Common myeloid progenitor, CD34-positive (primary cell): ENCODE measurements at regions not wholly inside any gene's neighbourhood (a gene's known extent, or its start where the extent isn't known, plus 50 kb on each side); places are given as distances from the start of the nearest gene placed in this dataset.
"Not testable (repeated sequence)": the region's sequence is repeated elsewhere in the genome, so short reads cannot be mapped to it uniquely, and the experiment has no call there.

ENCODE experiments used
- CTCF ChIA-PET: fragments of 350-600 bp; sonication (Branson Sonifier 250); formaldehyde crosslinking; loops from one replicate; lab custom pipeline; 2021; ENCODE audit warnings: antibody characterized with exemption; lab: Charles Lee
- POLR2A ChIA-PET: fragments of 350-600 bp; sonication (Branson Sonifier 250); formaldehyde crosslinking; loops from one replicate; lab custom pipeline; 2021; ENCODE audit warnings: antibody characterized with exemption; lab: Charles Lee
- DNase-seq, 3 donors: peaks; one replicate each; pipeline versions ENCODE4 v3.0.0 to v3.0.0-alpha.2; 2013
- H3K27ac ChIP-seq, 2 experiments: 1 replicate in 1 of 2; 2 replicates in 1 of 2; pipeline ENCODE4 v1.7.0; 2013; ENCODE audit warnings: inconsistent platforms in 2 of 2, low read length in 2 of 2, mild to moderate bottlenecking in 2 of 2, low read depth in 1 of 2, moderate library complexity in 1 of 2; ENCODE audit not compliant: severe bottlenecking in 2 of 2, insufficient read depth in 1 of 2, poor library complexity in 1 of 2
- H3K27me3 ChIP-seq, 5 experiments: replicated peaks in 2 of 5; 1 replicate in 3 of 5; 2 replicates in 2 of 5; pipeline versions ENCODE4 v1.6.1 to v1.7.0; 2013; ENCODE audit warnings: low read length in 4 of 5, mild to moderate bottlenecking in 2 of 5, moderate library complexity in 2 of 5, inconsistent platforms in 1 of 5; ENCODE audit not compliant: insufficient read depth in 5 of 5, control insufficient read depth in 4 of 5
- H3K36me3 ChIP-seq, 4 experiments: 1 replicate in 2 of 4; 2 replicates in 2 of 4; pipeline versions ENCODE4 v1.6.1 to v1.7.0; 2013; ENCODE audit warnings: low read length in 3 of 4, control low read depth in 1 of 4, mild to moderate bottlenecking in 1 of 4; ENCODE audit not compliant: control insufficient read depth in 4 of 4, insufficient read depth in 4 of 4
- H3K4me1 ChIP-seq, 4 experiments: 1 replicate in 3 of 4; 2 replicates in 1 of 4; pipeline versions ENCODE4 v1.6.1 to v1.7.1; 2013; ENCODE audit warnings: low read length in 3 of 4, mild to moderate bottlenecking in 3 of 4, control low read depth in 1 of 4, inconsistent platforms in 1 of 4, moderate library complexity in 1 of 4; ENCODE audit not compliant: control insufficient read depth in 4 of 4, insufficient read depth in 4 of 4; ENCODE audit errors: control extremely low read depth in 1 of 4
- H3K4me3 ChIP-seq, 7 experiments: 1 replicate in 4 of 7; 2 replicates in 3 of 7; pipeline versions ENCODE4 v1.5.1 to v1.7.0; 2013; ENCODE audit warnings: mild to moderate bottlenecking in 7 of 7, low read length in 6 of 7, moderate library complexity in 6 of 7, inconsistent platforms in 2 of 7, low read depth in 2 of 7, control low read depth in 1 of 7; ENCODE audit not compliant: insufficient read depth in 4 of 7, control insufficient read depth in 1 of 7; ENCODE audit errors: extremely low read depth in 1 of 7
- H3K9me3 ChIP-seq, 5 experiments: 1 replicate in 4 of 5; 2 replicates in 1 of 5; pipeline versions ENCODE4 v1.6.1 to v1.7.1; 2013; ENCODE audit warnings: low read length in 4 of 5, mild to moderate bottlenecking in 2 of 5, inconsistent platforms in 1 of 5, low read depth in 1 of 5, moderate library complexity in 1 of 5; ENCODE audit not compliant: control insufficient read depth in 4 of 5, insufficient read depth in 2 of 5; ENCODE audit errors: control extremely low read depth in 1 of 5
- WGBS: methylation state at CpG from one replicate; pipeline ENCODE4 v1.1.5; 2013; ENCODE audit not compliant: insufficient coverage; 5-methylcytosine and 5-hydroxymethylcytosine counted together

DNA sequence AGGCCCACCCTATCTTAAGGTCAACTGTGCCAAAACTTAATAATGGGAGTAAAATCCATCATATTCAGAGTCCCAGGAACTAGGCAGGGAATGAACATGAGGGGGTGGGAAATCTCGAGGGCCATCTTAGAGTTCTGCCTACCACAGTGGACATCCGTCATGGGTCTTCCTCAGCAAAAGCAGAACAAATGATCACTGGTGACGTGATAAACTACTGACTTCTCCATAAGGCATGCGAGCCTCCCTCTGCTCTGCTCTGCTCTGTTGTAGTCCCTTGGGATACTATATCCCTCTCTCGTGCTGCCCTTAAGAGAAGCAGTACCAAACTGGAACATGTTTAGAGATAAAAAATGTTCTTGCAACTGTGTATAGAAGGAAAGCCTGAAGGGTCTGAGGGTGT lies 603.8 kb downstream of the TTLL7 start:
- 98% methylated on average over 4 of the region's 5 CpGs for WGBS
- H3K36me3 ChIP-seq, POLR2A ChIA-PET, H3K4me1 ChIP-seq, DNase-seq, H3K9me3 ChIP-seq, CTCF ChIA-PET, H3K4me3 ChIP-seq, H3K27me3 ChIP-seq, H3K27ac ChIP-seq: not testable (repeated sequence)

GRCh38 chr1:83386946-83387345 lies 612.0 kb downstream of the TTLL7 start:
- WGBS, result no CpG with 5 or more reads among the region's 1 CpG
- DNase-seq, POLR2A ChIA-PET, H3K4me3 ChIP-seq, H3K4me1 ChIP-seq, CTCF ChIA-PET, H3K27ac ChIP-seq, H3K27me3 ChIP-seq, H3K9me3 ChIP-seq, H3K36me3 ChIP-seq: not testable (repeated sequence)

DNA sequence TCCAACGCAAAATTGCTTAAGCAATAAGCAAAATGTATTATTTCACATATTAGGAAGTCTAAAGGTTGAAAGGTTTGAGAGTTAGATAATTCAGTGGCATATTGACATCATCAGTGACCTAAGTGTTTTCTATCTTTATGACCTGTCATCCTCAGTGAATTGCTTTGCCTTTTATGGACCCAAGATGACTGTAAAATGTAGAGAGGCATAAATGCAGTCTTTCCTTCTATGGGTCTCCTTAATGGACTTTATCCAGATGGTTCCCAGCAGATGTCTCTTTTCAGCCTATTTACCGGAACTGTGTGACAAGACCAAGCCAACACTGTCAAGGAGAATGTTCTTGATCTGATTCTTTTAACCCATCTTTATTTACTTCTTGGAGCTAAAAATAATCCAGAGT lies 615.8 kb downstream of the TTLL7 start:
- CTCF ChIA-PET, H3K4me3 ChIP-seq, DNase-seq, H3K36me3 ChIP-seq, H3K4me1 ChIP-seq, H3K27ac ChIP-seq, H3K9me3 ChIP-seq, H3K27me3 ChIP-seq, POLR2A ChIA-PET: not testable (repeated sequence)
- no CpG with 5 or more reads among the region's 2 CpGs for WGBS

GRCh38 chr1:83373018-83373417 lies 625.9 kb downstream of the TTLL7 start:
- H3K27ac ChIP-seq, H3K4me3 ChIP-seq, H3K36me3 ChIP-seq, H3K4me1 ChIP-seq, H3K9me3 ChIP-seq, DNase-seq, H3K27me3 ChIP-seq, CTCF ChIA-PET, POLR2A ChIA-PET: not testable (repeated sequence)
- 100% methylated on average over 1 of the region's 1 CpG for WGBS

- POLR2A ChIA-PET, H3K9me3 ChIP-seq, DNase-seq: not testable (repeated sequence)
These were observed 629.1 kb downstream of the TTLL7 start for GRCh38 chr1:83369853-83370252.

DNA sequence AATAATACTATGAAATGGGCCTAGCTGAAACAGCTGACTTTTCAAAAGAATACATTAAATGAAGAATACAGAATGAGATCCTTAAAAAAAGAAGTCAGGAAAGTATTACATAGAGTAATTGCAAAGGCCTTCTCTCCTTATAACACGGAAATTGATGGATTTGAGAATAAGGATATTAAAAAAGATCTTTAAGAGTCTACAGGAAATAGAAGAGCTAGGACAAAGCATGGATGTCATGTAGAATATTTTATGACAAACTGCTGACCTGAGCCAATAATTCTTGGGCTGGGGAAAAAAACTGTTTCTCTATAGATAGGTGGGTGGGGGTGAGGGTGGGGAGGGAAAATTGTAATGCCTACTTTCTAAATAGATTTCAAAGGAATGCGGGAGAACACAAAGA lies 633.6 kb downstream of the TTLL7 start:
- H3K4me3 ChIP-seq, H3K36me3 ChIP-seq, H3K9me3 ChIP-seq, POLR2A ChIA-PET, H3K4me1 ChIP-seq, CTCF ChIA-PET, H3K27me3 ChIP-seq, DNase-seq, H3K27ac ChIP-seq: not testable (repeated sequence)
- WGBS, result no CpG with 5 or more reads among the region's 2 CpGs

More at GRCh38 chr1:83369853-83370252, 629.1 kb downstream of the TTLL7 start:
- WGBS, result no CpG with 5 or more reads among the region's 3 CpGs
- H3K4me3 ChIP-seq, CTCF ChIA-PET, H3K36me3 ChIP-seq, H3K27ac ChIP-seq, H3K27me3 ChIP-seq, H3K4me1 ChIP-seq: not testable (repeated sequence)

DNA sequence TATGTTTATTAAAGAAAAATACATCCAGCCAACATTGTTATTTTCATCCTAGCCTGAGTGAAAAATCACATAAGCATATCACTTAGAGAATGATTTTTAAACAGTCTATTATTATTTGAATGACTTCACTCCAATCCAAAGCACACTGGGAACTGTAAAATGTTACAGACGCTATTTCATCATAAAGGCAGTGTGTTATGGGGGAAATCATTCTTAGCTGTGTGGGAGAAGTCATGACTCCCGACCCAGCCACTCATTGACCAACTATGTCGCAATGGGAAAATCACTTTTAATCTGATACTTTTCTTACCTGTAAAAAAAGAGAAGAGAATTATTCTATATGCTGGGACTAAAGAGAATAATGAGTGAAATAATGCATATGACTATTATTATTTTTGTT lies 653.6 kb downstream of the TTLL7 start:
- no CpG with 5 or more reads among the region's 3 CpGs for WGBS
- H3K4me1 ChIP-seq, H3K9me3 ChIP-seq, H3K27me3 ChIP-seq, DNase-seq, POLR2A ChIA-PET, H3K4me3 ChIP-seq, CTCF ChIA-PET, H3K27ac ChIP-seq, H3K36me3 ChIP-seq: not testable (repeated sequence)
